Brain microvascular endothelial cell (primary cell): ENCODE measurements at regions not wholly inside any gene's neighbourhood (a gene's known extent, or its start where the extent isn't known, plus 50 kb on each side); places are given as distances from the start of the nearest gene placed in this dataset.

Source experiments
- DNase-seq: peaks from one replicate; pipeline ENCODE4 v3.0.0-alpha.2; 2020
- H3K27ac ChIP-seq: fragments of 250-450 bp; sonication (Bioruptor Pico); 2 replicates; pipeline ENCODE4 v1.5.1; 2020; ENCODE audit warnings: mild to moderate bottlenecking, moderate library complexity
- H3K27me3 ChIP-seq: fragments of 250-450 bp; sonication (Bioruptor Pico); replicated peaks from 2 replicates; pipeline ENCODE4 v1.5.1; 2020; ENCODE audit warnings: mild to moderate bottlenecking
- H3K36me3 ChIP-seq: fragments of 250-450 bp; sonication (Bioruptor Pico); replicated peaks from 2 replicates; pipeline ENCODE4 v1.5.1; 2020; ENCODE audit warnings: mild to moderate bottlenecking
- H3K4me3 ChIP-seq: 2 replicates; pipeline ENCODE4 v1.5.1; 2011; ENCODE audit warnings: low read depth, mild to moderate bottlenecking, control low read depth, low read length, moderate library complexity
- in situ Hi-C: cut with HindIII; loops from 2 replicates; pipeline ENCODE4 v1.10.0; 2017; ENCODE audit warnings: low sequenced_read_pairs, low pct_ligation_motif_present
- TF ChIP-seq, protein P1 (sequence below): IDR thresholded peaks from 2 replicates; pipeline ENCODE4 v1.5.1; 2011; ENCODE audit warnings: low read depth, mild to moderate bottlenecking, moderate library complexity, low read length, control low read depth, inconsistent platforms; ENCODE audit errors: missing control alignments

DNA sequence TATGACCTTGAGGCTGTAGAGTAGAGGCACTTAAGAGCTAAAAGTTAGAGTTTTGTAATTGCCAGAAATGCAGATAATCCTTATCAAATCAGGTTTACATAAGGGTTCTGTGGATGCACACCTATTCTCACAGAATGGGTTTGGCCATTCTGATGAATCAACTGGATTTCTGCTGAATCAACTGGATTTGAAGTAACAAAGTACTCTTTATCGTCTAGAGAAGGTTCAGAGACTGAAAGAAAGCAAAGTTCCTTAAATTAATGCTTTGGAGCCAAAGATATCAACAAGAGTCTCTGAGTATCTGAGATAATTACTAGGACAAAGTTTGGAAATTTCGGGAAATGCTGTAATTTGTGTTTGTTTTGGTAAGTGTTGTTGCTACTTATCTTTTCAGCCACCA is 669.6 kb upstream of the ZNF608 start:
- H3K27me3 ChIP-seq, result no peaks in the 10 kb centered on the region
- TF ChIP-seq, protein P1, sequence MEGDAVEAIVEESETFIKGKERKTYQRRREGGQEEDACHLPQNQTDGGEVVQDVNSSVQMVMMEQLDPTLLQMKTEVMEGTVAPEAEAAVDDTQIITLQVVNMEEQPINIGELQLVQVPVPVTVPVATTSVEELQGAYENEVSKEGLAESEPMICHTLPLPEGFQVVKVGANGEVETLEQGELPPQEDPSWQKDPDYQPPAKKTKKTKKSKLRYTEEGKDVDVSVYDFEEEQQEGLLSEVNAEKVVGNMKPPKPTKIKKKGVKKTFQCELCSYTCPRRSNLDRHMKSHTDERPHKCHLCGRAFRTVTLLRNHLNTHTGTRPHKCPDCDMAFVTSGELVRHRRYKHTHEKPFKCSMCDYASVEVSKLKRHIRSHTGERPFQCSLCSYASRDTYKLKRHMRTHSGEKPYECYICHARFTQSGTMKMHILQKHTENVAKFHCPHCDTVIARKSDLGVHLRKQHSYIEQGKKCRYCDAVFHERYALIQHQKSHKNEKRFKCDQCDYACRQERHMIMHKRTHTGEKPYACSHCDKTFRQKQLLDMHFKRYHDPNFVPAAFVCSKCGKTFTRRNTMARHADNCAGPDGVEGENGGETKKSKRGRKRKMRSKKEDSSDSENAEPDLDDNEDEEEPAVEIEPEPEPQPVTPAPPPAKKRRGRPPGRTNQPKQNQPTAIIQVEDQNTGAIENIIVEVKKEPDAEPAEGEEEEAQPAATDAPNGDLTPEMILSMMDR, result no peak
- no peak overlapping the region for H3K27ac ChIP-seq
- H3K36me3 ChIP-seq, result no peaks in the 10 kb centered on the region
- no peak overlapping the region for H3K4me3 ChIP-seq
- in situ Hi-C loops, result no loop called here
- DNase-seq, result no peak

DNA sequence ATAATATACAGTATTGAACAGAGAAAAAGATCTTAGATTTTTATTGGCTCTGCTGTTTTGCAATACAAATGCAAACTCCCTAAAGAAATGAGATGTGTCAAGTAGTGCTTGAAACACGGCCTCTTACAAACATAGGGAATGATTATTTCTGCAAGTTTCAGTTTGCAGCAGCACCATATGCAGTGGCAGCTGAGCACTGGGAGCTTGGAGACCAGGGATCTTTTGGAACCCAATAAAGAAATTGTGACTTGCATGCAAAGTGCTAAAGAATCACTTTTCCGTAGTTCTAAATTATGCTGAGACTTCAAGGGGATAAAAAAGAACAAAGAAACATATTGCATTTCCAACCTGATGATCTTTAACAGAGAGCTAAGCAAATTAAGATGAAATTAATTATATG is 674.6 kb upstream of the ZNF608 start:
- TF ChIP-seq, protein P1, result no peak
- Histone ChIP-seq H3K27me3 (no peaks in the 10 kb centered on the region), H3K4me3 (no peak overlapping the region), H3K36me3 (no peaks in the 10 kb centered on the region), H3K27ac (no peak overlapping the region)
- in situ Hi-C loops, result no loop called here
- DNase-seq, result no peak

DNA sequence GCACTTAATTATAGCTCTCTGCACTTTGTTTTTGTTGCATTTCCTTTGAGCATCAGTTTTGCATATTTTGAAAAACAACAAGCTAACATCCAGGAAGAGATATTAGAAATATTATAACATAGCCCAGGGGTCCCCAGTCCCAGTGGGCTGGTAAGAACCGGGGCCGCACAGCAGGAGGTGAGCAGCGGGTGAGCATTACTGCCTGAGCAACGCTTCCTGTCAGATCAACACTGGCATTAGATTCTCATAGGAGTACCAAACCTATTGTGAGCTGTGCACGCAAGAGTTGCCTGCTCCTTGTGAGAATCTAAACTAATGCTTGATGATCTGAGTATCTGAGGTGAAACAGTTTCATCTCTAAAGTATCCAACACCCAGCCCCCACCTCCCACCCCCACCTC is 675.9 kb upstream of the ZNF608 start:
- H3K27me3 ChIP-seq, result no peaks in the 10 kb centered on the region
- H3K4me3 ChIP-seq, result no peak overlapping the region
- DNase-seq, result no peak
- no peak overlapping the region for H3K27ac ChIP-seq
- in situ Hi-C loops, result no loop called here
- H3K36me3 ChIP-seq, result no peaks in the 10 kb centered on the region
- TF ChIP-seq, protein P1, result no peak

DNA sequence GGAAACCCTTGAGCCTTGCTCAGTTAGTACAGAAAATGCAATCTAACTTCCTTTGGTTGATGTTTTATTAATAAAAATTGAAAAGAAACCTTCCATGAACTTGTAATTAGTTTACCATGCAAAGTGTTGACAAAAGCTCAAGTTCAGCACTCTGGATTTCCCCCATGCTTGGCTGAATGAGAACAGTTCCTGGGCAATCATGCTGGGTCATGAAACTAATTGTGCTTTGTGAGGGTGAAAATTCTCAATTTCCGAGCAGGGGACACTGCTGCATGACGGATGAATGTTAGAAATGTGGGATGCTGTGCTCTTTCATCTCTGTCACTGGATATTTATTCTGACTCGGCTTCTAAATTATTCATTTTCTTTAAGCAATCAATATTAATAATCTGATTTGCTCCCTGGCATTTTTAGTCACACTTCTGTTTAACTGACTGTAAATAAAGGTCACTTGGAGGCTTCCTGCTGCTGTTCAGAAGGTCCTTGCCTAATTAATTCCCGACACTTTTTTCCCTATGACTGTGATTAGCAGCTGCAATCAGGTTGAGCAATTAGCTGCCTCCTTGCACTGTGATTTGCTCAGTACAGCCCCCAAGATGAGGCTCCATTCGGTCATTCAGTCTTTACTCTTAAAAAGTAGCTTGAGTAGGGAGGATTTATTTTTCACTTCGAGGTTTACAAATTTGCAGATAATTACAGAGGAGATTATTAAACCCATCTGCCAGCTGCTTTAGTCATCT is 678.1 kb upstream of the ZNF608 start:
- no peaks in the 10 kb centered on the region for H3K36me3 ChIP-seq
- in situ Hi-C loops, result no loop called here
- H3K27me3 ChIP-seq, result no peaks in the 10 kb centered on the region
- TF ChIP-seq, protein P1, result no peak
- no peak for DNase-seq
- H3K4me3 ChIP-seq, result no peak overlapping the region
- H3K27ac ChIP-seq, result no peak overlapping the region

DNA sequence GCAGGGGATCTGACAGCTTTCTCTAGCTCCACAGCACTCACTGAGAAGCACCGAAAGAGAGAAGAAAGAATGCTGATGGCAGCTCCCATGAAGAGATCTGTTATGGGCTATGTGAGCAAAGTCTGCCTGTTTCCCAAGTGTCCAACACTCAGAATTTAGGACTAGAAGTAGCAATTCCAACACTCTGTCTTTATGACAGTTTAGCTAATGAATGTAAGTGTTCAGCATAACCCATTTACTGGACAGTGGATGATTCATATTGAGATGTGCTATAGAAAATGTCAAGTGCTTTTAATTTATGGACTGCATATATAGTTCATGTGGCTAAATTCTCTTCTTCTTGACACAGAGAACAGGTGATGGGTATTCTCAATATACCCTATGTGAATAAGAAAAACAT is 683.1 kb upstream of the ZNF608 start:
- in situ Hi-C loops, result no loop called here
- Histone ChIP-seq H3K4me3 (no peak overlapping the region), H3K27me3 (no peaks in the 10 kb centered on the region), H3K27ac (no peak overlapping the region), H3K36me3 (no peaks in the 10 kb centered on the region)
- no peak for DNase-seq
- TF ChIP-seq, protein P1, result no peak

DNA sequence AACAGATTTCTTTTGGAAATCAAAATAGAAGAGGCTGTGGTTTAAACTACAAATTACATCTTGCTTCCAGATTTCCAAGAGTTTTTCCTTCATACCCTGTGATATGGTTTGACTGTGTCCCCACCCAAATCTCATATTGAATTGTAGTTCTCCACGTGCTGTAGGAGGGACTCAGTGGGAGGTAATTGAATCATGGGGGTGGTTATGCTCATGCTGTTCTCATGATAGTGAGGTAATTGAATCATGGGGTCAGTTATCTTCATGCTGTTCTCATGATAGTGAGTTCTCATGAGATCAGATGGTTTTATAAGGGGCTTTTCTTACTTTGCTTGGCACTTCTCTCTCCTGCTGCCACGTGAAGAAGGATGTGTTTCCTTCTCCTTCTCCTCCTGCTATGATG is 687.0 kb upstream of the ZNF608 start:
- Histone ChIP-seq H3K4me3 (no peak overlapping the region), H3K36me3 (no peaks in the 10 kb centered on the region), H3K27me3 (no peaks in the 10 kb centered on the region), H3K27ac (no peak overlapping the region)
- no peak for DNase-seq
- TF ChIP-seq, protein P1, result no peak
- in situ Hi-C loops, result no loop called here
